Endothelial cell of umbilical vein (primary cell): ENCODE measurements at regions not wholly inside any gene's neighbourhood (a gene's known extent, or its start where the extent isn't known, plus 50 kb on each side); places are given as distances from the start of the nearest gene placed in this dataset.

ENCODE experiments used
- EZH2 ChIP-seq: IDR thresholded peaks from 2 replicates; pipeline ENCODE4 v1.6.1; 2012; ENCODE audit warnings: borderline replicate concordance, low read depth, mild to moderate bottlenecking, moderate library complexity, low read length, inconsistent platforms; ENCODE audit not compliant: severe bottlenecking
- FOS ChIP-seq: IDR thresholded peaks from 2 replicates; pipeline ENCODE4 v1.6.1; 2011; ENCODE audit warnings: mild to moderate bottlenecking, low read length, moderate library complexity, borderline replicate concordance; ENCODE audit not compliant: insufficient read depth
- GATA2 ChIP-seq: IDR thresholded peaks from 2 replicates; pipeline ENCODE4 v1.7.0; 2011; ENCODE audit warnings: low read depth, mild to moderate bottlenecking, moderate library complexity, mixed read lengths, low read length; ENCODE audit not compliant: insufficient read length, insufficient read depth
- JUN ChIP-seq: IDR thresholded peaks from 2 replicates; pipeline ENCODE4 v1.6.1; 2011; ENCODE audit warnings: borderline replicate concordance, low read depth; ENCODE audit not compliant: insufficient read length, insufficient read depth
- MYC ChIP-seq: IDR thresholded peaks from one replicate; pipeline ENCODE4 v1.6.1; 2011; ENCODE audit warnings: mild to moderate bottlenecking, low read depth, low read length
- POLR2A ChIP-seq: IDR thresholded peaks from 2 replicates; pipeline ENCODE4 v1.6.1; 2012; ENCODE audit warnings: low read depth, mild to moderate bottlenecking, control low read depth, low read length
- POLR2AphosphoS5 ChIP-seq: IDR thresholded peaks from 2 replicates; pipeline ENCODE4 v1.6.1; 2012; ENCODE audit warnings: low read depth, mild to moderate bottlenecking, control low read depth, low read length, moderate library complexity; ENCODE audit not compliant: insufficient read depth
- TF ChIP-seq, protein P1 (sequence below), 2 donors: IDR thresholded peaks; 1 replicate in 1 of 2; 2 replicates in 1 of 2; pipeline ENCODE4 v1.5.1; 2011; ENCODE audit warnings: low read length in 2 of 2, mild to moderate bottlenecking in 2 of 2, moderate library complexity in 2 of 2, control low read depth in 1 of 2, inconsistent platforms in 1 of 2, low read depth in 1 of 2; ENCODE audit not compliant: insufficient read depth in 1 of 2; ENCODE audit errors: extremely low read depth in 1 of 2
- TF ChIP-seq, protein P2 (sequence below): IDR thresholded peaks from 2 replicates; pipeline ENCODE4 v1.6.1; 2011; ENCODE audit not compliant: insufficient read depth, insufficient read length

DNA sequence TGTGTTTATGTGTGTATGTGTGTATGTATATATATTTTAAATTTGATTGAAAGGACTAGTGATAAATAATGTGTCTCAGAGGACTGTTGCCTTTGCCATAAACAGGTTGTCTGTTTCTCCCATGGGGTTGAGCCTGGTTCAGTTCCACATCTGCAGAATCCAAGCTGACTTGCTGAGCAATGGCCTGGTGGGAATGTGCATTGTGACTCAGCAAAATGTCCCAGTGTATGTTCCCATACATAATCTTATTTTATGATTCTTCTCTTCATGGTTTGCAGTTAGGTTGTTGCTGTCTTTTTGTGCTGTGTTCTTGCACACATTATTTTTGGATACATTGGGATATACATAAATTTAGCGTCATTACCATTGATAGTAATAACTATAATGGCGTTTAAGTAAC is 115.6 kb upstream of the SLC24A3 start:
- TF ChIP-seq, protein P1, sequence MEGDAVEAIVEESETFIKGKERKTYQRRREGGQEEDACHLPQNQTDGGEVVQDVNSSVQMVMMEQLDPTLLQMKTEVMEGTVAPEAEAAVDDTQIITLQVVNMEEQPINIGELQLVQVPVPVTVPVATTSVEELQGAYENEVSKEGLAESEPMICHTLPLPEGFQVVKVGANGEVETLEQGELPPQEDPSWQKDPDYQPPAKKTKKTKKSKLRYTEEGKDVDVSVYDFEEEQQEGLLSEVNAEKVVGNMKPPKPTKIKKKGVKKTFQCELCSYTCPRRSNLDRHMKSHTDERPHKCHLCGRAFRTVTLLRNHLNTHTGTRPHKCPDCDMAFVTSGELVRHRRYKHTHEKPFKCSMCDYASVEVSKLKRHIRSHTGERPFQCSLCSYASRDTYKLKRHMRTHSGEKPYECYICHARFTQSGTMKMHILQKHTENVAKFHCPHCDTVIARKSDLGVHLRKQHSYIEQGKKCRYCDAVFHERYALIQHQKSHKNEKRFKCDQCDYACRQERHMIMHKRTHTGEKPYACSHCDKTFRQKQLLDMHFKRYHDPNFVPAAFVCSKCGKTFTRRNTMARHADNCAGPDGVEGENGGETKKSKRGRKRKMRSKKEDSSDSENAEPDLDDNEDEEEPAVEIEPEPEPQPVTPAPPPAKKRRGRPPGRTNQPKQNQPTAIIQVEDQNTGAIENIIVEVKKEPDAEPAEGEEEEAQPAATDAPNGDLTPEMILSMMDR (IDR thresholded peaks at IDR 0.05; ENCODE audit: extremely low read depth in 1 of 2, insufficient read depth in 1 of 2, low read depth in 1 of 2, low read length in 2 of 2): no peak
- TF ChIP-seq POLR2A: no peak
- no peak for TF ChIP-seq POLR2AphosphoS5
- no peak for TF ChIP-seq EZH2
- no peak for TF ChIP-seq GATA2
- TF ChIP-seq FOS: no peak
- no peak for TF ChIP-seq MYC
- TF ChIP-seq, protein P2, sequence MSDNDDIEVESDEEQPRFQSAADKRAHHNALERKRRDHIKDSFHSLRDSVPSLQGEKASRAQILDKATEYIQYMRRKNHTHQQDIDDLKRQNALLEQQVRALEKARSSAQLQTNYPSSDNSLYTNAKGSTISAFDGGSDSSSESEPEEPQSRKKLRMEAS: no peak
- no peak for TF ChIP-seq JUN
